A673 (cell line): ENCODE measurements at regions not wholly inside any gene's neighbourhood (a gene's known extent, or its start where the extent isn't known, plus 50 kb on each side); places are given as distances from the start of the nearest gene placed in this dataset.
A peak's percentile ranks its signal among the peaks of the same experiment; 100 is the strongest.
"Not testable (repeated sequence)": the region's sequence is repeated elsewhere in the genome, so short reads cannot be mapped to it uniquely, and the experiment has no call there.

Source experiments
- BruUV-seq: library from RNA; stranded (reverse); fragments of 400-500 nt; replicated peaks from 2 replicates; lab custom pipeline; 2021; lab: Mats Ljungman, UMichigan
- CTCF ChIA-PET: fragments of 300-600 bp; sonication (Branson Sonifier 250); formaldehyde crosslinking; loops from one replicate; lab custom pipeline; 2022; ENCODE audit warnings: antibody characterized with exemption; lab: Charles Lee
- POLR2A ChIA-PET: fragments of 300-600 bp; sonication (Branson Sonifier 250); formaldehyde crosslinking; loops from one replicate; lab custom pipeline; 2022; ENCODE audit warnings: antibody characterized with exemption; ENCODE audit not compliant: low non-redundant PET; lab: Charles Lee
- DNase-seq: peaks from one replicate; pipeline ENCODE4 v3.0.0-alpha.2; 2015; ENCODE audit warnings: low spot score
- H3K27ac ChIP-seq: fragments of 200-600 bp; sonication (generic); 2 replicates; pipeline ENCODE4 v1.5.1; 2016; ENCODE audit warnings: mixed run types, low read depth, mild to moderate bottlenecking, mixed read lengths, antibody characterized with exemption, low read length; ENCODE audit not compliant: poor library complexity, severe bottlenecking
- H3K27me3 ChIP-seq: fragments of 200-600 bp; sonication (generic); replicated peaks from 2 replicates; pipeline ENCODE4 v1.6.1; 2017; ENCODE audit warnings: mixed run types, low read depth, mild to moderate bottlenecking, mixed read lengths, antibody characterized with exemption, low read length; ENCODE audit not compliant: insufficient read depth, poor library complexity
- H3K36me3 ChIP-seq: fragments of 200-600 bp; sonication (generic); 2 replicates; pipeline ENCODE4 v1.6.1; 2016; ENCODE audit warnings: mixed run types, mild to moderate bottlenecking, mixed read lengths, antibody characterized with exemption, low read length; ENCODE audit not compliant: insufficient read depth, poor library complexity, severe bottlenecking
- H3K4me1 ChIP-seq: fragments of 200-600 bp; sonication (generic); 2 replicates; pipeline ENCODE4 v1.6.1; 2017; ENCODE audit warnings: mixed run types, mild to moderate bottlenecking, mixed read lengths, antibody characterized with exemption, low read length; ENCODE audit not compliant: insufficient read depth, poor library complexity, severe bottlenecking
- H3K4me3 ChIP-seq: fragments of 200-600 bp; sonication (generic); 2 replicates; pipeline ENCODE4 v1.5.1; 2016; ENCODE audit warnings: low read depth, mixed run types, mild to moderate bottlenecking, mixed read lengths, low read length; ENCODE audit not compliant: poor library complexity, severe bottlenecking
- H3K9me3 ChIP-seq: fragments of 200-600 bp; sonication (generic); 2 replicates; pipeline ENCODE4 v1.6.1; 2016; ENCODE audit warnings: mixed run types, low read depth, mild to moderate bottlenecking, mixed read lengths, antibody characterized with exemption, low read length; ENCODE audit not compliant: poor library complexity, severe bottlenecking
- CTCF ChIP-seq: fragments of 300-800, 200-600 bp; sonication (generic); conservative IDR thresholded peaks from 2 replicates; pipeline ENCODE4 v1.5.1; 2017; ENCODE audit warnings: low read depth, mild to moderate bottlenecking, antibody characterized with exemption, low read length, moderate library complexity, mixed read lengths
- EZH2 ChIP-seq: fragments of 200-600 bp; sonication (generic); IDR thresholded peaks from 2 replicates; pipeline ENCODE4 v1.6.1; 2017; ENCODE audit warnings: borderline replicate concordance, low read depth, mild to moderate bottlenecking, mixed read lengths, antibody characterized with exemption, low read length; ENCODE audit not compliant: poor library complexity, severe bottlenecking
- intact Hi-C: fragments of 100-400 bp; cut with micrococcal nuclease; formaldehyde crosslinking; loops from one replicate; pipeline ENCODE4 v1.10.0; 2022; ENCODE audit not compliant: unreplicated experiment

- DNase-seq: peak; percentile 17
- no TSS peak for BruUV-seq
- intact Hi-C loops: no loop called here
- H3K36me3 ChIP-seq: no peaks in the 10 kb centered on the region
- TF ChIP-seq CTCF: no peak
- TF ChIP-seq EZH2: no peak
- H3K27me3 ChIP-seq: no peaks in the 10 kb centered on the region
- POLR2A ChIA-PET: no interaction called here
- no peaks in the 10 kb centered on the region for H3K9me3 ChIP-seq
- no peak overlapping the region for H3K27ac ChIP-seq
- CTCF ChIA-PET: no interaction called here
- no peak overlapping the region for H3K4me3 ChIP-seq
- H3K4me1 ChIP-seq: peaks cover 13% of the 10 kb centered on the region
Observed at GRCh38 chr2:150325656-150326314, 161.7 kb downstream of the RND3 start.

- intact Hi-C loops, POLR2A ChIA-PET, H3K27ac ChIP-seq, H3K4me3 ChIP-seq, H3K9me3 ChIP-seq, BruUV-seq, CTCF ChIA-PET, H3K27me3 ChIP-seq, H3K36me3 ChIP-seq, DNase-seq: not testable (repeated sequence)
- peaks cover 13% of the 10 kb centered on the region for H3K4me1 ChIP-seq
Observed at GRCh38 chr2:150323071-150323470, 164.4 kb downstream of the RND3 start.

GRCh38 chr2:150320608-150321007 lies 166.9 kb downstream of the RND3 start:
- TF ChIP-seq EZH2 (no peak), CTCF (no peak)
- no peak overlapping the region for H3K27ac ChIP-seq
- ChIA-PET POLR2A (no interaction called here), CTCF (no interaction called here)
- H3K27me3 ChIP-seq: no peaks in the 10 kb centered on the region
- no peaks in the 10 kb centered on the region for H3K9me3 ChIP-seq
- peaks cover 6% of the 10 kb centered on the region for H3K4me1 ChIP-seq
- no peak for DNase-seq
- no TSS peak for BruUV-seq
- intact Hi-C loops: no loop called here
- no peaks in the 10 kb centered on the region for H3K36me3 ChIP-seq
- H3K4me3 ChIP-seq: no peak overlapping the region
